ENCODE measurements at regions not wholly inside any gene's neighbourhood (a gene's known extent, or its start where the extent isn't known, plus 50 kb on each side); places are given as distances from the start of the nearest gene placed in this dataset.

DNA sequence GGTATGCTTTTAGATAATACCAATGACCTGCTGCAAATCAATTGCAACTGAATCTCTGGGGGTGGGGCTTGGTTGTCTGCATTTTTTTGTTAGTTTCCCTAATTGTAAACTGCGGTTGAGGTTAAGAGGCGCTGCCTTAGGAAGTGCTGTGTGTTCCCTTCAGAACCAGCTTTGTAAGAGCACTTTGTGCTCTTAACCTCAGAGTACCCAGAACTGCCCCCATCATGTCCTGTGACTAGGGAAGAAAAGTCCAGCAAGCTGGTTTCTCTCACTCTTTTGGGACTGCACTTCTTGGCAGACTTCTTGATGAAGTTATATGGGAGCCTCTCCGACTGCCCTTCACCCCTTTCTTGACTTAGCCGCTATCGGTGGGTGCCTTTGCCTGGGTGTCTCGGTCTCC is 245.5 kb upstream of the CXCR4 start:
- no peaks in the 10 kb centered on the region for H4K20me1 ChIP-seq (ENCODE audit: control insufficient read depth, insufficient read depth, insufficient read length)
- no peak overlapping the region for H3K18ac ChIP-seq (ENCODE audit: insufficient read length, low read depth, low read length)
- peak overlapping the region; percentile 14 for H2AFZ ChIP-seq (ENCODE audit: low read length)
- no peak overlapping the region for H2BK20ac ChIP-seq (ENCODE audit: low read depth, low read length, poor library complexity, severe bottlenecking)
- H3K9ac ChIP-seq (ENCODE audit: extremely low read depth, insufficient read length, low read length) = no peak overlapping the region
- Mint-ChIP-seq H3K27me3 (ENCODE audit: low read depth) (no peaks in the 10 kb centered on the region; the same call in 1 of the 2 replicates), H3K36me3 (ENCODE audit: insufficient read depth in 1 of 3, low read depth in 3 of 3) (no peaks in the 10 kb centered on the region; a peak in 1 of 7 replicates), H3K27ac (no peak overlapping the region), H3K9me3 (peaks cover 4% of the 10 kb centered on the region in 2 experiments; a peak in 2 of 5 replicates), H3K4me3 (no peak overlapping the region), H3K4me1 (no peaks in the 10 kb centered on the region)
- H3K56ac ChIP-seq (ENCODE audit: insufficient read length, low read depth, low read length) = no peak overlapping the region
- H3K79me2 ChIP-seq (ENCODE audit: insufficient read depth, low read length) = no peaks in the 10 kb centered on the region; the same call in 1 of the 2 replicates
- no peak overlapping the region for H3T11ph ChIP-seq (ENCODE audit: low read length)
- peak; percentile 12 for DNase-seq
- no peak overlapping the region for H3K4ac ChIP-seq (ENCODE audit: low read depth, low read length)
- H2BK5ac ChIP-seq (ENCODE audit: insufficient read length, low read length) = no peak overlapping the region
- no peak overlapping the region for H3K27ac ChIP-seq (ENCODE audit: insufficient read length, low read depth, low read length)
- H3K4me1 ChIP-seq (ENCODE audit: insufficient read depth, low read length) = no peaks in the 10 kb centered on the region
- no peak overlapping the region for H3K23ac ChIP-seq (ENCODE audit: insufficient read length, low read depth, low read length)
- no peak overlapping the region for H3K14ac ChIP-seq (ENCODE audit: insufficient read depth, low read length)
- no peak overlapping the region for H4K8ac ChIP-seq (replicated peaks; ENCODE audit: insufficient read length, low read depth, low read length)
- H3K79me1 ChIP-seq (ENCODE audit: insufficient read depth, low read depth, low read length, poor library complexity, severe bottlenecking) = no peaks in the 10 kb centered on the region
- H4K91ac ChIP-seq (ENCODE audit: insufficient read length, low read depth, low read length) = no peak overlapping the region
- no peak overlapping the region for H2BK12ac ChIP-seq (ENCODE audit: insufficient read length, low read depth, low read length)
- H2BK120ac ChIP-seq (ENCODE audit: low read depth, low read length, poor library complexity, severe bottlenecking) = no peak overlapping the region
- no CpG with 5 or more reads among the region's 6 CpGs for WGBS (ENCODE audit: extremely low coverage, insufficient read length, low lambda C conversion rate)
- no peak for TF ChIP-seq CTCF (conservative IDR thresholded peaks at IDR 0.05)
- no peak overlapping the region for H3K4me2 ChIP-seq (ENCODE audit: insufficient read depth, insufficient read length, low read length)
- H2BK15ac ChIP-seq (ENCODE audit: low read depth, low read length) = no peak overlapping the region
- no peak overlapping the region for H2AK5ac ChIP-seq (ENCODE audit: insufficient read length, low read length)
- H3K23me2 ChIP-seq (ENCODE audit: insufficient read length, low read depth, low read length, poor library complexity, severe bottlenecking) = no peaks in the 10 kb centered on the region
- no peaks in the 10 kb centered on the region for H3K9me3 ChIP-seq (ENCODE audit: control insufficient read depth, low read depth, low read length)
- H4K5ac ChIP-seq (ENCODE audit: insufficient read length, low read depth, low read length) = no peak overlapping the region
- H3K27me3 ChIP-seq (ENCODE audit: insufficient read depth, low read length) = no peaks in the 10 kb centered on the region
